ENCODE measurements at regions not wholly inside any gene's neighbourhood (a gene's known extent, or its start where the extent isn't known, plus 50 kb on each side); places are given as distances from the start of the nearest gene placed in this dataset.

DNA sequence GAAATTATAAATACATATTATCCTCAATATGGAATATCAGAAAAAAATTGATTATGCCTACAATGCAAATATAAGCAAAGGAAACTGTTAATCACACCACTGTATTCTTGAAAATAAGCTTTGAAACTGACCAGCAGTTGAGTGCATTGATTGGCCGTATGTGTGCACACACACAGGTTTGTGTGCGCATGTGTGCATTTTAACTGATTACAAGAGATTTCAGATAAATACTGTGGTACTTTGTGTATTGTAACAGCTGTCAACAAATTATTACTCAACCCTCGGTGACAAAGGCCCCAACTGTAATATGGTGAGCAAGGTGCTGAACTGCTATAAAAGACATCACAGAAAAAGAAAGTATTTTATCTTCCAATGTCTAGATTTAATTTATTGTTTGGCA is 1238.9 kb upstream of the ALCAM start:
- no peak for TF ChIP-seq SP1 (IDR thresholded peaks at IDR 0.05)
- no peak for TF ChIP-seq SUZ12 (IDR thresholded peaks at IDR 0.05)
- TF ChIP-seq HDGF (IDR thresholded peaks at IDR 0.05; ENCODE audit: borderline replicate concordance): no peak
- TF ChIP-seq LEF1 (IDR thresholded peaks at IDR 0.05; ENCODE audit: borderline replicate concordance): no peak

Data from HEK293T (cell line).